Mesenchymal stem cell (in vitro differentiated cells and primary cell): ENCODE measurements at regions not wholly inside any gene's neighbourhood (a gene's known extent, or its start where the extent isn't known, plus 50 kb on each side); places are given as distances from the start of the nearest gene placed in this dataset.

ENCODE experiments used
- DNase-seq: peaks from one replicate; pipeline ENCODE4 v3.0.0-alpha.2; 2013
- H2AFZ ChIP-seq: one replicate; pipeline ENCODE4 v1.6.1; 2013; ENCODE audit warnings: low read depth, mild to moderate bottlenecking, control low read depth, inconsistent platforms, low read length, moderate library complexity
- H2AK5ac ChIP-seq: 2 replicates; pipeline ENCODE4 v1.6.1; 2013; ENCODE audit warnings: low read length, moderate library complexity, mild to moderate bottlenecking, inconsistent platforms; ENCODE audit not compliant: severe bottlenecking
- H2BK120ac ChIP-seq: one replicate; pipeline ENCODE4 v1.6.1; 2013; ENCODE audit warnings: low read depth, mild to moderate bottlenecking, inconsistent platforms, low read length, moderate library complexity
- H2BK12ac ChIP-seq, 2 experiments: one replicate each; pipeline ENCODE4 v1.6.1; 2013; ENCODE audit warnings: inconsistent platforms in 2 of 2, low read length in 2 of 2, mild to moderate bottlenecking in 2 of 2, moderate library complexity in 2 of 2, control low read depth in 1 of 2
- H2BK15ac ChIP-seq: one replicate; pipeline ENCODE4 v1.6.1; 2013; ENCODE audit warnings: mild to moderate bottlenecking, low read depth, inconsistent platforms; ENCODE audit not compliant: poor library complexity, severe bottlenecking
- H2BK5ac ChIP-seq: 2 replicates; pipeline ENCODE4 v1.6.1; 2013; ENCODE audit warnings: low read depth, mild to moderate bottlenecking, low read length, control low read depth, inconsistent platforms; ENCODE audit not compliant: poor library complexity, severe bottlenecking
- H3K14ac ChIP-seq, 2 experiments: one replicate each; pipeline ENCODE4 v1.6.1; 2013; ENCODE audit warnings: inconsistent platforms in 2 of 2, low read length in 2 of 2, control low read depth in 1 of 2, mild to moderate bottlenecking in 1 of 2, moderate library complexity in 1 of 2
- H3K18ac ChIP-seq, 2 experiments: one replicate each; pipeline ENCODE4 v1.6.1; 2013; ENCODE audit warnings: inconsistent platforms in 2 of 2, low read length in 2 of 2, control low read depth in 1 of 2, low read depth in 1 of 2, mild to moderate bottlenecking in 1 of 2
- H3K23ac ChIP-seq, 2 experiments: one replicate each; pipeline ENCODE4 v1.6.1; 2013; ENCODE audit warnings: inconsistent platforms in 2 of 2, low read length in 2 of 2, mild to moderate bottlenecking in 2 of 2, moderate library complexity in 2 of 2, control low read depth in 1 of 2
- H3K27ac ChIP-seq: 2 replicates; pipeline ENCODE4 v1.5.1; 2013; ENCODE audit warnings: mild to moderate bottlenecking, moderate library complexity, low read length, control low read depth, inconsistent platforms; ENCODE audit not compliant: poor library complexity, severe bottlenecking
- H3K27me3 ChIP-seq, 2 experiments: 2 replicates each; pipeline versions ENCODE4 v1.6.1 to v1.7.0; 2013; ENCODE audit warnings: low read length in 2 of 2, mild to moderate bottlenecking in 2 of 2, moderate library complexity in 2 of 2, control low read depth in 1 of 2, inconsistent platforms in 1 of 2; ENCODE audit not compliant: control insufficient read depth in 1 of 2, insufficient read depth in 1 of 2
- H3K36me3 ChIP-seq, 2 experiments: 2 replicates each; pipeline versions ENCODE4 v1.6.1 to v1.7.0; 2013; ENCODE audit warnings: low read length in 2 of 2, control low read depth in 1 of 2, inconsistent platforms in 1 of 2, low read depth in 1 of 2, mild to moderate bottlenecking in 1 of 2; ENCODE audit not compliant: insufficient read depth in 2 of 2, control insufficient read depth in 1 of 2
- H3K4ac ChIP-seq, 2 experiments: one replicate each; pipeline ENCODE4 v1.6.1; 2013; ENCODE audit warnings: inconsistent platforms in 2 of 2, low read length in 2 of 2, mild to moderate bottlenecking in 2 of 2, moderate library complexity in 2 of 2, control low read depth in 1 of 2, low read depth in 1 of 2
- H3K4me1 ChIP-seq: 2 replicates; pipeline ENCODE4 v1.6.1; 2013; ENCODE audit warnings: low read depth, low read length, control low read depth; ENCODE audit not compliant: control insufficient read depth, insufficient read depth
- H3K4me2 ChIP-seq: 2 replicates; pipeline ENCODE4 v1.6.1; 2013; ENCODE audit warnings: low read length, mild to moderate bottlenecking, inconsistent platforms; ENCODE audit not compliant: poor library complexity, severe bottlenecking
- H3K4me3 ChIP-seq, 2 experiments: 2 replicates each; pipeline versions ENCODE4 v1.5.1 to v1.7.0; 2013; ENCODE audit warnings: low read length in 2 of 2, mild to moderate bottlenecking in 2 of 2, control low read depth in 1 of 2, low read depth in 1 of 2; ENCODE audit not compliant: insufficient read depth in 1 of 2
- H3K79me1 ChIP-seq: replicated peaks from 2 replicates; pipeline ENCODE4 v1.6.1; 2013; ENCODE audit warnings: mild to moderate bottlenecking, control low read depth, low read length, inconsistent platforms; ENCODE audit not compliant: poor library complexity, severe bottlenecking
- H3K9ac ChIP-seq: 2 replicates; pipeline ENCODE4 v1.7.0; 2013; ENCODE audit warnings: mild to moderate bottlenecking, low read length, moderate library complexity
- H3K9me3 ChIP-seq: 2 replicates; pipeline ENCODE4 v1.7.0; 2013; ENCODE audit warnings: mild to moderate bottlenecking, low read length; ENCODE audit not compliant: control insufficient read depth
- H4K8ac ChIP-seq: one replicate; pipeline ENCODE4 v1.6.1; 2013; ENCODE audit warnings: inconsistent platforms, mild to moderate bottlenecking, low read length, moderate library complexity
- H4K91ac ChIP-seq: one replicate; pipeline ENCODE4 v1.6.1; 2013; ENCODE audit warnings: mild to moderate bottlenecking, low read length, inconsistent platforms
- WGBS: methylation state at CpG from one replicate; pipeline ENCODE4 v1.1.7; 2013; ENCODE audit warnings: mixed read lengths; 5-methylcytosine and 5-hydroxymethylcytosine counted together

DNA sequence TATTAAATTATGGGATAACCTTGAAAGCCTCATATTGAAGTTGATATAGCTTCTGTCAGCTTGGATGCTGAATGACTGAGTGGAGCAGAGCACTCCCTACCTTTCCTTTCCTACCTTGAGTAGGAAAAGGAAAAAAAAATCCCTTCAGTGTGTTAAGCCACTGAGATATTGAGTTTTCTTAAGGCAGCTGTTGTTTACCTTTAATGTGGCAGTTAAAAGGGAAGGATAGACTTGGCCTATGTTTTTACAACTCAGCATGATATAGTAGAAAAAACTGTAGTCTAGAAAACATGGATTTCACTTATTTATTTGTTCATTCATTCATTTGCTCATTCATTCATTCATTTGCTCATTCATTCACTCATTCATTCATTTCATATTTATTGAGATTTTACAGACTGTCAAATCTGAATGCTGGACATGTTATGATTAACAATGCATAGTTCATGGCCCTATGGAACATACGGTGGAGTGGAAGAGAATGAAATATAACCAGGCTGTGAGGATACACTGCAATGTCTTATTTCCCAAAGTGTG lies 131.5 kb upstream of the MAN1A1 start:
- Histone ChIP-seq H3K79me1 (no peaks in the 10 kb centered on the region), H2BK15ac (no peak overlapping the region), H3K36me3 (no peaks in the 10 kb centered on the region), H3K4me3 (no peak overlapping the region), H3K27me3 (no peaks in the 10 kb centered on the region), H2AFZ (no peak overlapping the region), H2BK12ac (no peak overlapping the region), H4K8ac (no peak overlapping the region), H3K14ac (no peak overlapping the region), H3K23ac (no peak overlapping the region), H3K18ac (no peak overlapping the region), H4K91ac (no peak overlapping the region), H2AK5ac (no peak overlapping the region), H3K9ac (no peak overlapping the region), H3K9me3 (no peaks in the 10 kb centered on the region), H3K27ac (no peak overlapping the region), H3K4me1 (no peaks in the 10 kb centered on the region), H2BK120ac (no peak overlapping the region), H2BK5ac (no peak overlapping the region), H3K4ac (no peak overlapping the region), H3K4me2 (no peak overlapping the region)
- DNase-seq = no peak
- 92% methylated on average over 1 of the region's 1 CpG for WGBS

- Histone ChIP-seq H3K9ac (no peak overlapping the region), H2AFZ (no peak overlapping the region), H3K4me2 (no peak overlapping the region), H3K4me1 (no peaks in the 10 kb centered on the region), H2BK15ac (no peak overlapping the region), H2BK120ac (no peak overlapping the region), H3K79me1 (no peaks in the 10 kb centered on the region), H3K9me3 (no peaks in the 10 kb centered on the region), H3K18ac (no peak overlapping the region), H2AK5ac (no peak overlapping the region), H3K27ac (no peak overlapping the region), H4K8ac (no peak overlapping the region), H3K14ac (no peak overlapping the region), H2BK5ac (no peak overlapping the region), H4K91ac (no peak overlapping the region), H3K23ac (no peak overlapping the region), H3K4ac (no peak overlapping the region), H3K4me3 (no peak overlapping the region), H2BK12ac (no peak overlapping the region), H3K27me3 (no peaks in the 10 kb centered on the region), H3K36me3 (no peaks in the 10 kb centered on the region)
- 100% methylated on average over 2 of the region's 2 CpGs for WGBS
- DNase-seq = peak; percentile 52
Observed at GRCh38 chr6:119479860-119480655, 130.5 kb upstream of the MAN1A1 start.

- H2BK5ac ChIP-seq = no peak overlapping the region
Observed at GRCh38 chr6:119476554-119476953, 127.0 kb upstream of the MAN1A1 start.

GRCh38 chr6:119476024-119476423 lies 126.5 kb upstream of the MAN1A1 start:
- Histone ChIP-seq H3K36me3 (no peaks in the 10 kb centered on the region), H2BK12ac (no peak overlapping the region), H2BK120ac (no peak overlapping the region), H3K4me2 (no peak overlapping the region), H3K4ac (no peak overlapping the region), H3K79me1 (no peaks in the 10 kb centered on the region), H3K4me3 (no peak overlapping the region), H3K27ac (no peak overlapping the region), H2BK15ac (no peak overlapping the region), H4K91ac (no peak overlapping the region), H3K18ac (no peak overlapping the region), H2BK5ac (no peak overlapping the region), H2AFZ (no peak overlapping the region), H3K14ac (no peak overlapping the region), H3K9me3 (peaks cover 6% of the 10 kb centered on the region), H3K4me1 (no peaks in the 10 kb centered on the region), H2AK5ac (no peak overlapping the region), H3K27me3 (no peaks in the 10 kb centered on the region), H4K8ac (no peak overlapping the region), H3K9ac (no peak overlapping the region), H3K23ac (no peak overlapping the region)
- DNase-seq = no peak
- WGBS = 47% methylated on average over 2 of the region's 2 CpGs

More at GRCh38 chr6:119476554-119476953, 127.0 kb upstream of the MAN1A1 start:
- H2AK5ac ChIP-seq = no peak overlapping the region
- H3K4me1 ChIP-seq = no peaks in the 10 kb centered on the region
- no peak for DNase-seq
- no peak overlapping the region for H3K4ac ChIP-seq
- H3K36me3 ChIP-seq = no peaks in the 10 kb centered on the region
- H3K27me3 ChIP-seq = no peaks in the 10 kb centered on the region
- no peak overlapping the region for H3K4me3 ChIP-seq
- H4K91ac ChIP-seq = no peak overlapping the region
- 82% methylated on average over 3 of the region's 4 CpGs for WGBS
- H3K27ac ChIP-seq = no peak overlapping the region
- H3K23ac ChIP-seq = no peak overlapping the region
- no peak overlapping the region for H3K14ac ChIP-seq
- no peak overlapping the region for H3K18ac ChIP-seq
- no peak overlapping the region for H3K4me2 ChIP-seq
- no peaks in the 10 kb centered on the region for H3K79me1 ChIP-seq
- H2AFZ ChIP-seq = no peak overlapping the region
- peaks cover 6% of the 10 kb centered on the region for H3K9me3 ChIP-seq
- H4K8ac ChIP-seq = no peak overlapping the region
- H2BK12ac ChIP-seq = no peak overlapping the region
- H2BK15ac ChIP-seq = no peak overlapping the region
- H3K9ac ChIP-seq = no peak overlapping the region
- no peak overlapping the region for H2BK120ac ChIP-seq
